HG03439 (cell line): ENCODE measurements at regions not wholly inside any gene's neighbourhood (a gene's known extent, or its start where the extent isn't known, plus 50 kb on each side); places are given as distances from the start of the nearest gene placed in this dataset.

ENCODE experiments used
- ATAC-seq: cut with Tn5 transposase; IDR thresholded peaks from one replicate; pipeline ENCODE4 v1.9.1; 2021; ENCODE audit warnings: mild to moderate bottlenecking, moderate library complexity; ENCODE audit not compliant: unreplicated experiment

GRCh38 chr3:5531741-5532290 is 344.3 kb downstream of the EDEM1 start:
- no peak for ATAC-seq

- no peak for ATAC-seq
Observed at GRCh38 chr3:5540532-5540931, 353.0 kb downstream of the EDEM1 start.

DNA sequence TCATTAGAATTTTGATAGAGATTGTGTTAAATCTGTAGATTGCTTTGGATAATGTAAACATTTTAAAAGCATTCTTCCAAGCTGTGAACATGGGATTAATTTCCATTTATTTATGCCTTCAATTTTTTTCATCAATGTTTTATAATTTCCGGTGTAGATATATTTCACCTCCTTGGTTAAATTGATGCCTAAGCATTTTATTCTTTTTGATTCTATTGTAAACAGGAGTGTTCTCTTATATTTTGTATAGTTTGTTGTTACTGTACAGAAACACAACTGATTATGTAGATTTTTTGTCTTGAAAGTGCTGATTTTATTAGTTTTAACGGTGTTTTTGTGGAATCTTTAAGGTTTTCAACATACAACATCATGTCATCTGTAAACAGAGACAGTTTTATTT is 355.0 kb downstream of the EDEM1 start:
- no peak for ATAC-seq

GRCh38 chr3:5543047-5543446 is 355.5 kb downstream of the EDEM1 start:
- no peak for ATAC-seq

DNA sequence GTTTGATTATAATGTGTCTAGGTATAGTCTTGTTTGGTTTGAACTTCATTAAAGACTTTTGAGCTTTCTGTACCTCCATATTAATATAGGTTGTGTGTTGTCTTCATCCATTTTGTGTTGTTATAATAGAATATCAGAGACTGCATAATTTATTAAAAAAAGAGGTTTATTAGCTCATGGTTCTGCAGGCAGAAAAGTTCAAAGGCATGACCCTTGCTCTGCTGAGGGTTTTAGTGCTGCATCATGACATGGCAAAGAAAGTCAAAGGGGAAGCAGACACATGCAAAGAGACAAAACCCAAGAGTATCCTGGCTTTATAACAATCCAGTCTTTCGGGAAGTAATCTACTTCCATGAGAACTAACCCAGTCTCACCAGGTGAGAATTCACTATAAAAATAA is 358.2 kb downstream of the EDEM1 start:
- ATAC-seq = no peak

- no peak for ATAC-seq
Observed at GRCh38 chr3:5553203-5553602, 365.7 kb downstream of the EDEM1 start.

DNA sequence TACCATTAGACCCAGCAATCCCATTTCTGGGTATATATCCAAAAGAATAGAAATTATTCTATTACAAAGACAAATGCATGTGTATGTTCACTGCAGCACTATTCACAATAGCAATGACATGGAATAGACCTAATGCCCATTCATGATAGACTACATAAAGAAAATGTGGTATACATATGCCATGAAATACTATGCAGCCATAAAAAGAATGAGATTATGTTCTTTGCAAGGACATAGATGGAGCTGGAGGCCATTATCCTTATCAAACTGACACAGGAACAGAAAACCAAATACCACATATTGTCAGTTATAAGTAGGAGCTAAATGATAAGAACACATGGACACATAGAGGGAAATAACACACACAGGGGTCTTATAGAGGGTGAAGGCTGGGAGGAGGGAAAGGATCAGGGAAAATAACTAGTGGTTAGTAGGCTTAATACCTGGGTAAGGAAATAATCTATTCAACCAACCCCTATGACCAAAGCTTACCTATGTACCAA is 366.8 kb downstream of the EDEM1 start:
- ATAC-seq = no peak

- ATAC-seq = no peak
Observed at GRCh38 chr3:5560199-5560598, 372.7 kb downstream of the EDEM1 start.

GRCh38 chr3:5563537-5564277 is 376.2 kb downstream of the EDEM1 start:
- no peak for ATAC-seq

- ATAC-seq = no peak
Observed at GRCh38 chr3:5564278-5564666, 376.8 kb downstream of the EDEM1 start.

- no peak for ATAC-seq
Observed at GRCh38 chr3:5565026-5565425, 377.5 kb downstream of the EDEM1 start.

DNA sequence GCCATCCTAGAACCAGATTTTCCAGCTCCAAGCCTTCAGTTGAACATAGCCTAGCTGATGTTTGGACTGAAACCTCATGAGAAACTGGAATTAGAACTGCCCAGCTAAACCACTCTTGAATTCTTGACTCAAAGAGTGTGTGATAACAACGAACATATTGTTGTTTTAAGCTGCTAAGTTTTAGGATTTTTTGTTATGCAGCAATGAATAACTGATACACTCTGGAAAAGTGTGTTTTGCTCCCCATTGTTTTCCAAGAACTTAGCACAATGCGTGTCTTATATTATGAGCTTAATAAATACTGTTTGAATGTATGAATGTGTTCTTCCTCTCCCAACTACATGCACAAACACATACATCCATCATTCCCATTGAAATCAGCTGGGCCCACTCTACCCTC is 379.6 kb downstream of the EDEM1 start:
- ATAC-seq = no peak

DNA sequence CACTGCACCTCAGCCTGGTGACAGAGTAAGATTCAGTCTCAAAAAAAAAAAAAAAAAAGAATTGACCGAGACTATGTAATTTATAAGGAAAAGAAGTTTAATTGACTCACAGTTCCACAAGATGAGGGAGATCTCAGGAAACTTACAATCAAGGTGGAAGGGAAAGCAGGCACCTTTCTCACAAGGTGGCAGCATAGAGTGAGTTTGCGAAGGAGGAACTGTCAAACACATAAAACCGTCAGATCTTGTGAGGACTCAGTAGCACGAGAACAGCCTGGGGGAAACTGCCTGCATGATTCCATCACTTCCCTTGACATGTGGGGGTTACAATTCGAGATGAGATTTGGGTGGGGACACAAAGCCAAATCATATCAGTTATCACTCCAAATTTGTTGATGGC is 380.9 kb downstream of the EDEM1 start:
- ATAC-seq = no peak

DNA sequence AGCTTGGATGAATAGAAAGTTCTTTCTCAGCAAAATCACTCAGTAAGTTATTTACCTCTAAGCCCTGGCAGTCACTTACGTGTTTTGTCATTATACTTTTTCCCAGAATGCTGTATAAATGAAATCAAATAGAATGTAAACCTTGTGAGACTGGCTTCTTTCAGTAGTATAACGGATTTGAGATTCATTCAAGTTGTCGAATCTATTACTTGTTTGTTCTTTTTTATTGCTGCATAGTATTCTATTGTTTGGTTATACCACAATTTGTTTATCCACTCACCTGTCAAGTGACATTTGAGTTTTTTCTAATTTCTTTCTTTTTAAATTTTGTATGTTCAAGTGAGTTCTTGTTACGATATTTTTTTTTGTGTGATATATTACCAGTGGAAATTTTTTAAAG is 381.6 kb downstream of the EDEM1 start:
- ATAC-seq = no peak

GRCh38 chr3:5572168-5572567 is 384.7 kb downstream of the EDEM1 start:
- ATAC-seq = no peak

- no peak for ATAC-seq
Observed at GRCh38 chr3:5576277-5577011, 388.9 kb downstream of the EDEM1 start.

- ATAC-seq = no peak
Observed at GRCh38 chr3:5579139-5579602, 391.7 kb downstream of the EDEM1 start.

DNA sequence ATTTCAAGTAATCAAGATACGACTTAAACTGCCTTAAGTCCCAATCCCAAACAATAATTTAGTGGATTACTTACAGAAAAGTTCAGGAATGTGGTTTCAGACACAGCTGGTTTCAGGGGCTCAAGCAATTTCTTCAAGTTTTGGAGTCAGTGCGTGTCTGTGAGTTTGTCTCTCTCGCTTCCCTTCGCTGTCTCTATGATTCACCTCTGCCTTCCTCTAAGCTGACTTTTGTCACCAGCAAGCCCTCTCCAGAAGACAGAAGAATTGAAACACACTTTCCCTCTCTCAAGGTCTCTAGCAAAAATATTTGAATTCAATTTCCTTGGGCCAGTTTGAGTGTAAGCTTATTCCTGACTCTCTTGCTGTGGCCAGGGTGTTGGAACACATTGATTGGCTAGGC is 392.4 kb downstream of the EDEM1 start:
- ATAC-seq = no peak

DNA sequence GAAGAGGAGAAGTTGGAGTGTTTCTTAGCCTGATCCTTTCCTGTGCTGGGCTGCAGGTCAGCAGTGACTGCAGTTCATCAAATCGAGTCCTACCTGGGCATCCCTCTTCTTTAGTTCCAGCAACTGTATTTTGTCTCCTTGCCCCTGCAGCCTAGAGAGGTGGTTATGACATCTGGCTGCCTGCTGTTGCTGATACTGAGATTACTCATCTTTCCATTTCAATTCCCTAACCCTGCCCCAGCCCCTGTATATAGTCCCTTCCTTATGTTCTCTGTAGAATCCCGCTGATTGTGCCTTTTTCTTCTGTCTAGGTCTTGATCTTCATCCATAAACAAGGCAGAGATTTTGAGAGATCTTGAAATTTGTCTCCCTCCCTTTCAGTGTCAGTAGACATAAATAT is 393.3 kb downstream of the EDEM1 start:
- no peak for ATAC-seq

DNA sequence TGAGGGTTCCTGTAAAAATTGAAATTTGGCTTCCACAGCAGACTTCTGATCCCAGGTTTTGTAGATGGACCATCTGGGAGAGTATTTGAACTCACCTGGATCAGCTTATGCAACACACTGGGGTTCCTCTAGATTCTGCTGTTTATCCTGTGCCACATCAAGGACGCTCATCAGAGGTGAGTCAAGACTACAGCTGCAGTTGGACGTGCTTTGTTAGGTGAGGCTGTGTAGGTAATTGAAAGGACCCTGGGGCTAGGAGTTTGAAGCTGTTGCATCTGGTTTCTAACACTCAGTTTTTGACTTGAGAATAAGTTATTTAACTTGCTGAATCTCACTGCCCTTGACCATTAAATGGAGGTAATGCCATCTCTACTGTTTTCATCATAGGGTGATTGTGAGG is 394.2 kb downstream of the EDEM1 start:
- no peak for ATAC-seq

- ATAC-seq = no peak
Observed at GRCh38 chr3:5583920-5584319, 396.4 kb downstream of the EDEM1 start.

DNA sequence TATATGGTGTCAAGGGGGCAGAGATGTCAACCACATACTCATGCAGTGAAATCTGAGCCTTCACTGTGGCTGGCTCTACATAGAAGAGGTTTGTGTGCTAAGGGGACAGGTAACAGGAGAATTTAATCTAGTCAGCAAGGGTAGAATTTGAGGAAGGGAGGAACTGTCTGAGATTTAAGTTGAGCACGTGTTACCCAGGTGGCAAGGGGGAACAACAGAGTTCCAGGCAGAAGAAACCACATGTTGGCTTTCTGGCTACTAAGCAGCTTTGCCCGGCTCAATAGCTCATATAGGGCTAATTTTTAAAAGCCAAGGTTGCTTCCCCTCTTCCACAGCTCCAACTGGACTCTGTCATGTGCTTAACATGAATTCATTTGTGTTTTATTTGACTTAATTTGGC is 397.6 kb downstream of the EDEM1 start:
- ATAC-seq = no peak
